ENCODE measurements at regions not wholly inside any gene's neighbourhood (a gene's known extent, or its start where the extent isn't known, plus 50 kb on each side); places are given as distances from the start of the nearest gene placed in this dataset.

GRCh38 chr2:240248721-240249422, 108.4 kb upstream of the OTOS start:
- no peaks in the 10 kb centered on the region for H3K9me3 ChIP-seq (replicated peaks; ENCODE audit: control insufficient read depth, low read depth, low read length)
- no peak overlapping the region for H3K4me3 ChIP-seq (ENCODE audit: low read length)
- no peaks in the 10 kb centered on the region for H3K36me3 ChIP-seq (ENCODE audit: control insufficient read depth, insufficient read depth, low read length)
- peaks cover 73% of the 10 kb centered on the region for H3K4me1 ChIP-seq (ENCODE audit: control insufficient read depth, insufficient read depth, low read length)
- no peak for DNase-seq
- WGBS (ENCODE audit: insufficient coverage), result 84% methylated on average over 11 of the region's 14 CpGs
- no peaks in the 10 kb centered on the region for H3K27me3 ChIP-seq (ENCODE audit: control insufficient read depth, insufficient read depth, low read length)
- peak overlapping the region; percentile 70 for H3K27ac ChIP-seq (ENCODE audit: low read length)

GRCh38 chr2:240249423-240250149, 109.1 kb upstream of the OTOS start:
- no peaks in the 10 kb centered on the region for H3K36me3 ChIP-seq (ENCODE audit: control insufficient read depth, insufficient read depth, low read length)
- H3K27ac ChIP-seq (ENCODE audit: low read length), result peak overlapping the region; percentile 70
- H3K4me3 ChIP-seq (ENCODE audit: low read length), result no peak overlapping the region
- H3K27me3 ChIP-seq (ENCODE audit: control insufficient read depth, insufficient read depth, low read length), result no peaks in the 10 kb centered on the region
- H3K9me3 ChIP-seq (replicated peaks; ENCODE audit: control insufficient read depth, low read depth, low read length), result no peaks in the 10 kb centered on the region
- 60% methylated on average over 11 of the region's 21 CpGs for WGBS (ENCODE audit: insufficient coverage)
- peaks cover 74% of the 10 kb centered on the region for H3K4me1 ChIP-seq (ENCODE audit: control insufficient read depth, insufficient read depth, low read length)
- peak; percentile 71 for DNase-seq

- peak overlapping the region; percentile 71 for H3K27ac ChIP-seq (ENCODE audit: low read length)
- DNase-seq, result no peak
- no peaks in the 10 kb centered on the region for H3K9me3 ChIP-seq (replicated peaks; ENCODE audit: control insufficient read depth, low read depth, low read length)
- no peak overlapping the region for H3K4me3 ChIP-seq (ENCODE audit: low read length)
- no peaks in the 10 kb centered on the region for H3K27me3 ChIP-seq (ENCODE audit: control insufficient read depth, insufficient read depth, low read length)
- no peaks in the 10 kb centered on the region for H3K36me3 ChIP-seq (ENCODE audit: control insufficient read depth, insufficient read depth, low read length)
- WGBS (ENCODE audit: insufficient coverage), result 87% methylated on average over 10 of the region's 14 CpGs
- peaks cover 76% of the 10 kb centered on the region for H3K4me1 ChIP-seq (ENCODE audit: control insufficient read depth, insufficient read depth, low read length)
These were observed 109.9 kb upstream of the OTOS start for GRCh38 chr2:240250150-240250984.

GRCh38 chr2:240250985-240251847, 110.8 kb upstream of the OTOS start:
- H3K27me3 ChIP-seq (ENCODE audit: control insufficient read depth, insufficient read depth, low read length), result no peaks in the 10 kb centered on the region

GRCh38 chr2:240251848-240252190, 111.4 kb upstream of the OTOS start:
- H3K4me3 ChIP-seq (ENCODE audit: low read length), result no peak overlapping the region
- no peaks in the 10 kb centered on the region for H3K36me3 ChIP-seq (ENCODE audit: control insufficient read depth, insufficient read depth, low read length)
- peak overlapping the region; percentile 71 for H3K27ac ChIP-seq (ENCODE audit: low read length)
- H3K9me3 ChIP-seq (replicated peaks; ENCODE audit: control insufficient read depth, low read depth, low read length), result no peaks in the 10 kb centered on the region
- peaks cover 75% of the 10 kb centered on the region for H3K4me1 ChIP-seq (ENCODE audit: control insufficient read depth, insufficient read depth, low read length)
- WGBS (ENCODE audit: insufficient coverage), result 80% methylated on average over 2 of the region's 6 CpGs
- H3K27me3 ChIP-seq (ENCODE audit: control insufficient read depth, insufficient read depth, low read length), result no peaks in the 10 kb centered on the region
- no peak for DNase-seq

More at GRCh38 chr2:240250985-240251847, 110.8 kb upstream of the OTOS start:
- no peak overlapping the region for H3K4me3 ChIP-seq (ENCODE audit: low read length)
- no peaks in the 10 kb centered on the region for H3K36me3 ChIP-seq (ENCODE audit: control insufficient read depth, insufficient read depth, low read length)
- peaks cover 76% of the 10 kb centered on the region for H3K4me1 ChIP-seq (ENCODE audit: control insufficient read depth, insufficient read depth, low read length)
- no peaks in the 10 kb centered on the region for H3K9me3 ChIP-seq (replicated peaks; ENCODE audit: control insufficient read depth, low read depth, low read length)
- DNase-seq, result peak; percentile 86
- H3K27ac ChIP-seq (ENCODE audit: low read length), result peak overlapping the region; percentile 71
- 48% methylated on average over 19 of the region's 32 CpGs for WGBS (ENCODE audit: insufficient coverage)

- no peak for DNase-seq
- no peak overlapping the region for H3K27ac ChIP-seq (ENCODE audit: low read length)
- no peaks in the 10 kb centered on the region for H3K36me3 ChIP-seq (ENCODE audit: control insufficient read depth, insufficient read depth, low read length)
- H3K27me3 ChIP-seq (ENCODE audit: control insufficient read depth, insufficient read depth, low read length), result no peaks in the 10 kb centered on the region
- WGBS (ENCODE audit: insufficient coverage), result 79% methylated on average over 20 of the region's 20 CpGs
- no peaks in the 10 kb centered on the region for H3K9me3 ChIP-seq (replicated peaks; ENCODE audit: control insufficient read depth, low read depth, low read length)
- H3K4me3 ChIP-seq (ENCODE audit: low read length), result no peak overlapping the region
- peaks cover 75% of the 10 kb centered on the region for H3K4me1 ChIP-seq (ENCODE audit: control insufficient read depth, insufficient read depth, low read length)
These were observed 111.9 kb upstream of the OTOS start for GRCh38 chr2:240252191-240252871.

GRCh38 chr2:240252872-240253511, 112.5 kb upstream of the OTOS start:
- DNase-seq, result no peak
- Histone ChIP-seq H3K36me3 (ENCODE audit: control insufficient read depth, insufficient read depth, low read length) (no peaks in the 10 kb centered on the region), H3K4me1 (ENCODE audit: control insufficient read depth, insufficient read depth, low read length) (peaks cover 74% of the 10 kb centered on the region), H3K27ac (ENCODE audit: low read length) (no peak overlapping the region), H3K9me3 (replicated peaks; ENCODE audit: control insufficient read depth, low read depth, low read length) (no peaks in the 10 kb centered on the region), H3K4me3 (ENCODE audit: low read length) (no peak overlapping the region), H3K27me3 (ENCODE audit: control insufficient read depth, insufficient read depth, low read length) (no peaks in the 10 kb centered on the region)
- WGBS (ENCODE audit: insufficient coverage), result 78% methylated on average over 14 of the region's 15 CpGs

GRCh38 chr2:240253583-240254145, 113.2 kb upstream of the OTOS start:
- H3K4me1 ChIP-seq (ENCODE audit: control insufficient read depth, insufficient read depth, low read length), result peaks cover 74% of the 10 kb centered on the region
- no peak for DNase-seq
- H3K4me3 ChIP-seq (ENCODE audit: low read length), result no peak overlapping the region
- WGBS (ENCODE audit: insufficient coverage), result 29% methylated on average over 5 of the region's 10 CpGs
- H3K9me3 ChIP-seq (replicated peaks; ENCODE audit: control insufficient read depth, low read depth, low read length), result no peaks in the 10 kb centered on the region
- H3K36me3 ChIP-seq (ENCODE audit: control insufficient read depth, insufficient read depth, low read length), result no peaks in the 10 kb centered on the region
- no peaks in the 10 kb centered on the region for H3K27me3 ChIP-seq (ENCODE audit: control insufficient read depth, insufficient read depth, low read length)
- H3K27ac ChIP-seq (ENCODE audit: low read length), result no peak overlapping the region

All from muscle of leg (tissue), 3 donors.